ENCODE measurements at regions not wholly inside any gene's neighbourhood (a gene's known extent, or its start where the extent isn't known, plus 50 kb on each side); places are given as distances from the start of the nearest gene placed in this dataset.

DNA sequence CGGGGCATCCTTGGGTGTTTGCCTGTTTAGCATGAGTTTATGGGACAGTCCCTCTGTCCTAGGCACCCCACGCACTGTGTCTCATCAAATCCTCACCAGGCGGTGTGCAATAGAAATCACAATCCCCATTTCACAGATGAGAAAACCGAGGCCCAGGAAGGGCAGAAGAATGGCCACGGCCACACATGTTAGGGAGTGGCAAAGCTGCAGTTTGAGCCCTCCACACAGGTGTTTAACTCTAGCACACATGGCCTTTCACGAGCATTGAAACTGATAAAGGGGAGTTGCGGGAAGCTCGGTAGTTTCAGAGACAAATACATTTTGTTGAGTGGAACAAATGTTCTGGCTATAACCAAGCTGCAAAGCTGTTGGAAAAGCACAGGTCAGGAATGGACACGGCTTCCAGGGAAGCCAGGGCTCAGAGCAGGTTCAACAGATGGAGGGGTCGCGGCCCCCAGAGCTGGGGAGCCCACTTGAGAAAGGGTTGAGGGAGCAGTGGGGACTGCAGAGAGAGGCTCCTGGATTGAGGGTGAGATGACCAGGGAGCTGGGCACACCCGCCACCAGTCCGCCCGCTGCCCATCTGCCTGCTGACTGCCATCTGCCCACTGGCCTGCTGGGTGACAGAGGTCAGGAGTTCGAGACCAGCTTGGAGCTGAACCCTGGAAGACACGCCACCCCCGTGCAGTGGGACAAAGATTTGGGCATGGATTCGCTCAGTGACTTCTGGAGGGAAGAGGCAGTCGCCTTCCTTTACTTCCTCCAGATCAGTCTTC lies 154.7 kb downstream of the URI1 start:
- TF ChIP-seq, protein P1, sequence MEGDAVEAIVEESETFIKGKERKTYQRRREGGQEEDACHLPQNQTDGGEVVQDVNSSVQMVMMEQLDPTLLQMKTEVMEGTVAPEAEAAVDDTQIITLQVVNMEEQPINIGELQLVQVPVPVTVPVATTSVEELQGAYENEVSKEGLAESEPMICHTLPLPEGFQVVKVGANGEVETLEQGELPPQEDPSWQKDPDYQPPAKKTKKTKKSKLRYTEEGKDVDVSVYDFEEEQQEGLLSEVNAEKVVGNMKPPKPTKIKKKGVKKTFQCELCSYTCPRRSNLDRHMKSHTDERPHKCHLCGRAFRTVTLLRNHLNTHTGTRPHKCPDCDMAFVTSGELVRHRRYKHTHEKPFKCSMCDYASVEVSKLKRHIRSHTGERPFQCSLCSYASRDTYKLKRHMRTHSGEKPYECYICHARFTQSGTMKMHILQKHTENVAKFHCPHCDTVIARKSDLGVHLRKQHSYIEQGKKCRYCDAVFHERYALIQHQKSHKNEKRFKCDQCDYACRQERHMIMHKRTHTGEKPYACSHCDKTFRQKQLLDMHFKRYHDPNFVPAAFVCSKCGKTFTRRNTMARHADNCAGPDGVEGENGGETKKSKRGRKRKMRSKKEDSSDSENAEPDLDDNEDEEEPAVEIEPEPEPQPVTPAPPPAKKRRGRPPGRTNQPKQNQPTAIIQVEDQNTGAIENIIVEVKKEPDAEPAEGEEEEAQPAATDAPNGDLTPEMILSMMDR (IDR thresholded peaks at IDR 0.05; ENCODE audit: poor library complexity) = no peak
- TF ChIP-seq EZH2 (IDR thresholded peaks at IDR 0.05; ENCODE audit: borderline replicate concordance) (no peak), EZH2phosphoT487 (IDR thresholded peaks at IDR 0.05; ENCODE audit: low read depth, severe bottlenecking, unreplicated experiment) (no peak)
